HG03196 (cell line): ENCODE measurements at regions not wholly inside any gene's neighbourhood (a gene's known extent, or its start where the extent isn't known, plus 50 kb on each side); places are given as distances from the start of the nearest gene placed in this dataset.
"Not testable (repeated sequence)": the region's sequence is repeated elsewhere in the genome, so short reads cannot be mapped to it uniquely, and the experiment has no call there.

ENCODE experiments used
- ATAC-seq: cut with Tn5 transposase; IDR thresholded peaks from one replicate; pipeline ENCODE4 v1.9.1; 2021; ENCODE audit not compliant: unreplicated experiment

DNA sequence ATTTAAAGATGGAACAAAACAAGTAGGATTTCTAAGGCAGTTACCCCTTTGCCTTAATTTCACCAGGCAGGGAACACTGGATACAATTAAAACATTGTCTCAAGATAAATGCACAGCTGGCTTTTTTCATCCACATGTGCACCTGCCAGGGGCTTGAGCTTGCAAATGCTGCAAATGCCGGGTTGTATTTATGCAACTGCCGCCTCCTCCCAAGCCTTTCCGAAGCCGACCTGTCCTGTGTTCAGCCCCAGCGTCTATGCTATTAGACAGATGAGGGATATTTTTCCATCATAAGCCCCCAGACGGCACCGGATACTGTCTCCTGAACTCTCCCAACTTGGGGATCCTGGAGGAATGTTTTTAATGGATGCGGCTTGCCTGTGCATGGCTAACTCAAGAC, 251.6 kb downstream of the CRLF2 start:
- no peak for ATAC-seq

DNA sequence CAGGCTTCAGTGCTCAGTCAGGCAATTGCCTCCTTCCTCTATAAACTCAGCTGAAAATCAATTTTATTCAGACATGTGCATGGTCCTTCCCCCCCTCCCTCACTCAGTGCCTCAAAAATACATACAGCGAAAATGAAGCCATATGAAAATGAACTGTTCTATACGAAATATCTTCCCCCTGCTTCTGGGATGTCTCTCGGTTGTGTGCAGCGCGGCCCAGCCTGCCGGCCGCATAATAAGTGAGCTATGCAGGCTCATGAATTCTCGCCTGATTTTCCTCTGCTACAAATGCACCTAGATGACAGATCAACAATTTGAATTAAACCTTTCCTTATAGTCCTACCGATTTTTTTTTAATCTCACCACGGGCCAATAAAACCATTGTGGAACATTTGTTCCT, 252.9 kb downstream of the CRLF2 start:
- no peak for ATAC-seq

DNA sequence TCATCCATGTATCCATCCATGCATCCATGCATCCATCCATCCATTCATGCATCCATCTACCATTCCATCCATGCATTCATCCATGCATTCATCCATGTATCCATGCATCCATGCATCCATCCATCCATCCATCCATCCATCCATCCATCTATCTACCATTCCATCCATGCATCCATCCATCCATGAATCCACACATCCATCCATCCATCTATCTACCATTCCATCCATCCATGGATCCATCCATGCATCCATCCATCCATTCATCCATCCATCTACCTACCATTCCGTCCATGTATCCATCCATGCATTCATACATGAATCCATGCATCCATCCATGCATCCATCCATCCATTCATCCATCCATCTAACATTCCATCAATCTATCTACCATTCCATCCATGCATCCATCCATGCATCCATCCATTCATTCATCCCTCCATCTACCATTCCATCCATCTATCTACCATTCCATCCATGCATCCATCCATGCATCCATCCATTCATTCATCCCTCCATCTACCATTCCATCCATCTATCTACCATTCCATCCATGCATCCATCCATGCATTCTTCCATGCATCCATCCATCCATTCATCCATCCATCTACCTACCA, 257.2 kb downstream of the CRLF2 start:
- not testable (repeated sequence) for ATAC-seq

DNA sequence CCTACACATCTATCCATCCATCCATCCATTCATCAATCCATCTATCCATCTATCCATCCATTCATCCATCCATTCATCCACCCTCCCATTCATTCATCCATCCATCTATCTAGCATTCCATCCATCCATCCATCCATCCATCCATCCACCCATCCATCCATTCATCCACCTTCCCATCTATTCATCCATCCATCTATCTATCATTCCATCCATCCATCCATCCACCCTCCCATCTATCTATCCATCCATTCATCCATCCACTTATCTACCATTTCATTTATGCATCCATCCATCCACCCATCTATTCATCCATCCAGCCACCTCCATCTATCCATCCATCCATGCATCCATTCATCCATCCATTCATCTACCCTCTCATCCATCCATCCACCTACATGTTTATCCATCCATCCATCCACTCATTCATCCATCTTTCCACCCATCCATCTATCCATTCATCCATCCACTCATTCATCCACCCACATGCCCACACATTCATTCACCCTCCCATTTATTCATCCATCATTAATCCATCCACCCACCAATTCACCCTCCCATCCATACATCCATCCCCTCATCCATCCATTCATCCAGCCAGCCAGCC, 258.5 kb downstream of the CRLF2 start:
- ATAC-seq = no peak

DNA sequence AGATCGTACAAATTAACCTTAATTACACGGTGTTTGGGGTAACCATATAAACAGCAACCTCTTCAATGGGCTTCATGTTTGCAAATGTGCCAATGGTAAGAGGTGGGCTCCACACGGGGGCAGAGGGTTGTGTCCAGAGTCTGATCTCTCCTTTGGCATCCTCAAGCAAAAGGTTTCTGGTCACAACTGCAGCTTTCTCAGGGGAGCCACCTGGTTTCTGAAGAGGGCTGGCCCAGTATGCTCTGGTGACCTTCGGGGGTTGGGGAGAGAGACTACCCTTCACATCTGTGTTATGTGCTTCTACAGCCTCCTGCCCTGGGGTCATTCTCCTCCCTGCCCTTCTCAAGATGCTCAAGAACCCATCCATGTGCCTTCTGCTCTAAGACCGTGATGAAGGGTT, 259.6 kb downstream of the CRLF2 start:
- ATAC-seq = no peak

DNA sequence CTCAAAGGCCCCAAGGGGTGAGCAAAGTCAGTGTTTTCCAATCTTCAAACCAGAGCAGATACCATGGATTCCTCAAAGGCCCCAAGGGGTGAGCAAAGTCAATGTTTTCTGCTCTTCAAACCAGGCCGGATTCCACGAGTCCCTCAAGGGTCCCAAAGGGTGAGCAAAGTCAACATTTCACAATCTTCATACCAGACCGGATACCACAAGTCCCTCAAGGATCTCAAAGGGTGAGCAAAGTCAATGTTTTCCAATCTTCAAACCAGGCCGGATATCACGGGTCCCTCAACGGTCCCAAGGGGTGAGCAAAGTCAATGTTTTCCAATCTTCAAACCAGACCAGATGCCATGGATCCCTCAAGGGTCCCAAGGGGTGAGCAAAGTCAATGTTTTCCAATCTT, 265.2 kb downstream of the CRLF2 start:
- ATAC-seq = not testable (repeated sequence)

DNA sequence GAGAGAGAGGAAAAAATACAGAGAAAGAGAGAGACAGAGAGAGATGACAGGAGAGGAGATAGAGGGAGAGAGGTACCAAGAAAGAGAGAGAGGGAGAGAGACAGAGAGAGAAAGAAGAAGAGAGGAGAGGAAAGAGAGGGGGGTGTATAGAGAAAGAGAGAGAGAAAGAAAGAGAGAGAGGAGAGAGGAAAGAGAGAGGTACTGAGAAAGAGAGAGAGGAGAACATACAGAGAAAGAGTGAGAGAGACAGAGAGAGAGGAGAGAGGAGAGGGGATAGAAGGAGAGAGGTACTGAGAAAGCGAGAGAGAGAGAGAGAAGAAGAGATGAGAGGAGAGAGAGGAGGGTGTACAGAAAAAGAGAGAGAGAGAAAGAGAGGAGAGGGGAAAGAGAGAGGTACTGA, 269.4 kb downstream of the CRLF2 start:
- ATAC-seq = no peak

DNA sequence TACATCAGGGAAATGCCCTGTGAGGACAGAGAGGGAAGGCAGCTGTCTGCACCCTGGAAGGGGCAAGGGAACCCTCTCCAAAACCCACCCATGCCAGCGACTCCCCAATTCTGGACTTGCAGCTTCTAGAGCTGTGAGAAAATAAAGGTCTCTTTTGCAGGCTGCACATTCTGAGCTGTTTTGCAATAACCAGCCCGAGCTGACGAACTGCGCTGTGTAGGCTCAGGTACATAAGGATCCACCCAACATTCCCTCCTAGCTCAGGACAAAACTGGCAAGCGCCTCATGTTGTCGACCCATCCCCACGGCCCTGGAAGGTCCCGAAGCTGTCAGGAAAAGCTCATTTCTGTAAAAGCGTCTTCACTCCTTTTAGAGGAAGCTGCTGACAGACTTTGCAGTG, 271.8 kb downstream of the CRLF2 start:
- ATAC-seq = no peak

DNA sequence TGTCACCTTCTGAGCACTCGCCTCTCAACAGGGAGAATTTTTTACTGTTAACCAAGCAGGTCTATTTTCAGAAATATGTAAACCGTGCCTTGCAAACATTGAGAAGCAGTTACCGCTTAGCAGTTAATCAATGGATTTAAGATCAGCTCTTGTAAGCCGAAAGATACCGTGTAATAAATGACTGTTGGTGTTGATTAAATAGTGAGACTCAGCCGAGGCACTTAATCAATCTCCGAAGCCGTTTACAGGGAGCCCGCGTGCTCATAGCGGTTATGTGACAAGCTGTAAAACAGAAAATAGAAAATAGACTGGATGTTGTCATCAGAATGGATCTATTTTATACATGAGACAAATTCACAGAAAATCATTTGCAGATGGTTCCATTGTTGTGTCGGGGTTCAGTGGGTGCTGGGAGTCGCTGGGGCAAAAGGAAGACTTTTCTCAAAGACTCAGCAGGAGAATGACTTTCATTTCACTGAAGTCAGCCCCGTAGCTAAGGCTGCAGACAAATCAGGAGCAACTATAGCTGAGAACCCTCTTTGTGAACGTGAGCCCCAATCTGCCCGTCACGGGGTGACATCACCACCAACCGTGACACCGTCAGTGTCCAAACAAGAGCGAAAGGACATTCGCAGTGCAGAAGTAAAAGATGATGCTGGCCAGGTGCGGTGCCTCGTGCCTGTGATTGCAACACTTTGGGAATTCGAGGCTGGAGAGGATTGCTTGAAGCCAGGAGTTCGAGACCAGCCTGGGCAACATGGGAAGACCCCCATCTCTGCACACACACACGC, 275.3 kb downstream of the CRLF2 start:
- ATAC-seq = no peak

DNA sequence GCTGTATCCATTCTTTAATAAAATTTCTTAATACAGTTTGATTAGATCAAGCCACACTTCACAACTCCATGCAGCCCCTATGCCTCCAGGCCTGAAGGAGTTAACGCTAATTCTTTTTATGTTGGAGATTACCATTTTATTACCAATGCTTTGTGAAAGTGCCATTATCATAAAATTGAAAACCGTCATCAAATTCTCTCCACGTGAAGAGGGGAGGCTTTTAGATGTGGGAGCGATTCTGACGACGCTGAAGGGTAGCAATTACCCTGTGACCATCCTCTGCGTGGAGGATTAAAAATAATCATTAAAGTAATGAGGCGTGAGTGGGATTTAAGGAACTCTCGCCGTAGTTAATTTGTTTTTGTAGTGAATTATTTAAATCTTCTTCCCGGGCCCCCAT, 278.8 kb downstream of the CRLF2 start:
- ATAC-seq = no peak

DNA sequence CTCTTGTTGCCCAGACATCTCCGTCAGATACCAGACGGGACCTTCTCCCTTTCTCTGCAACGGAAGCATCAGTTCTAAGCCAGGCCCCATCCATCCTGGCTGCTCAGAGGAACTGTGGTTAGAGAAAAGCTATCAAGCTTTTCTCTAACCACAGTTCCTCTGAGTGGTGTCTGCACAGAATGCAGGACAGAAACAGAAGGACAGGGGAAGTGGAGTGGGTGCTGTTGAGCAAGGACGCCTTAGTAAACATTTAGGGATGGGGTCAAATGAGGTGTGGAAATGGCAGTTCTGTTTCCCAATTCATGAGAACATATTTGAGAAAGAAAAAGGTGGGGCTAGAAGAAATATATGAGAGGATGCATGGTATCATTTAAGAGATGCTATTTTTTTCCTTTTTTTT, 283.8 kb downstream of the CRLF2 start:
- no peak for ATAC-seq

DNA sequence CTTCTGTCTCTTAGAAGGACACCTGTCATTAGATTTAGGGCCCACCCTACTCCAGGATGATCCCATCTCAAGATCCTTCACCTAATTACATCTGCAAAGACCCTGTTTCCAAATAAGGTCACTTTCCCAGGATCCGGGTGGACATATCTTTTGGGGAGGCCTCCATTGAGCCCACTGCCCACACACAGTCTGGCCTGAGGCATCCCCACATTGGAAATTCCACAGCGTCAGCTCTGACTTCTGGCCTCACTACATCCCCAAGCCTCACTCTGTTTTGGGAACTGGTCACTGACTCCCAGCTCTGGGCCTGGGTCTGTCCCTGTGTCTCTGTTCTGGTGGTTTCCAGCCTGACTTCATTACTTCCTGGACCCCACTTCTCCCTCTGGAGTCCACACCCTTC, 285.5 kb downstream of the CRLF2 start:
- no peak for ATAC-seq

DNA sequence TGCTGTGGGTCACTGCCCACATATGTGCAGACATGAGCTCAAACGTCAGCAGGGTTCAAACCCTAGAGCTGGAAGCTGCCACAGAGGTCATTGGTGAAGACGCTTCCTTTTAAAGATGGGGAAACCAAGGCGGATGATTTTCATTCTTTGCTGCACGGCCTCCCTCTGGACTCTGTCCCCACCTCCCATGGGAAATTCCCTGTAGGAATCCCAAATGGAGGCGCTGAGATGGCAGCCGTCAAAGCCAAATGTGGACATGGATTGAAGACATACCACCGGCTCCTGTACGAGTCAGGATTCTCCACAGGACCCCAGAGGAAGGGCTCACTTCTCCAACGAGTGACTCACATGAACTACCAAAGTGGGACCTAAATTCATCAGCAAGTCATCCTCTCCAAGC, 286.4 kb downstream of the CRLF2 start:
- no peak for ATAC-seq

DNA sequence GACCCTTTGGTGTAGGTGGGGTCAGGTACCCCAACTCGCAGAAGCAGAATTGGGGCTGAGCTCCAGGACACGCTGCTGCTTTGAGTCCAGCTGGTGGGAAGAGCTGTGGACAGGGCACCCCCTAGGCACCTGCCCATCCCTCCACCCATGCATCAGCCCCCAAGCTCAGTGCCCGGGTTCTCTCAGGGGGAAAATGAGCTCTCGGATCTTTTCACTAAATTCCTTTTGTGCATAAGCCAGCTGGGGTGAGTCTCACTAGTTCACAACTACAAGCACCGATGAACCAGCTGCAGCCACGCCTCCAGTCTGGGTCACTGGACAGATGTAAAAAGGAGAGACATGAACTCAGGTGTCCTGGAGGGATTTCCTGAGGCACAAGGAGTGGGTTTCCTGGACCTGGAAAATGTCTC, 286.8 kb downstream of the CRLF2 start:
- ATAC-seq = no peak

DNA sequence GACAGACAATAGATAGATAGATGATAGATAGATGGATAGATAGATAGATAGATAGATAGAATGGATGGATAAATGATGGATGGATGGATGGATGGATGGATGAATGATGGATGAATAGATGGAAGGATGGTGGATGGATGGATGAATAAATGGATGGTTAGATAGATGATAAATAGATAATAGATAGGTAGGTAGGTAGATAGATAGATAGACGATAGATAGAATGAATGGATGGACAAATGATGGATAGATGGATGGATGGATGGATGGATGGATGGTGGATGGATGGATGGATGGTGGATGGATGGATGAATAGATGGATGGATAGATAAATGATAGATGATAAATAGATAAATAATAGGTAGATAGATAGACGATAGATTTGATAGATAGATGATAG, 287.4 kb downstream of the CRLF2 start:
- no peak for ATAC-seq

DNA sequence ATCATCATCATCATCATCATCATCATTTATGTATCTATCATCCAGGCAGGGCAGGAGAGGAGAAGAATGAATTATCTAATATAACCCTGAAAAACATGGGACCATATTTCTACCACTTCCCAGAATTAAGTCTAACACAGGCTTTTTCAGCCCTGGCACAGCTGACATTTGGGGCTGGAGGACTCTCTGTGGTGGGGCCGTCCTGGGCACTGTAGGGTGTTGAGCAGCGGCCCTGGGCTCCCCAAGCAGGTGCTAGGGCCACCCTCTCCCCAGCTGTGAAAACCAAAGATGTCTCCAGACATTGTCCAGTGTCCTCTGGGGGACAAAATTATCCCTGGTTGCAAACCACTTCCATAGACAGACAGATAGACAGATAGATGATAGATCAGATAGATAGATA, 288.4 kb downstream of the CRLF2 start:
- ATAC-seq = no peak

DNA sequence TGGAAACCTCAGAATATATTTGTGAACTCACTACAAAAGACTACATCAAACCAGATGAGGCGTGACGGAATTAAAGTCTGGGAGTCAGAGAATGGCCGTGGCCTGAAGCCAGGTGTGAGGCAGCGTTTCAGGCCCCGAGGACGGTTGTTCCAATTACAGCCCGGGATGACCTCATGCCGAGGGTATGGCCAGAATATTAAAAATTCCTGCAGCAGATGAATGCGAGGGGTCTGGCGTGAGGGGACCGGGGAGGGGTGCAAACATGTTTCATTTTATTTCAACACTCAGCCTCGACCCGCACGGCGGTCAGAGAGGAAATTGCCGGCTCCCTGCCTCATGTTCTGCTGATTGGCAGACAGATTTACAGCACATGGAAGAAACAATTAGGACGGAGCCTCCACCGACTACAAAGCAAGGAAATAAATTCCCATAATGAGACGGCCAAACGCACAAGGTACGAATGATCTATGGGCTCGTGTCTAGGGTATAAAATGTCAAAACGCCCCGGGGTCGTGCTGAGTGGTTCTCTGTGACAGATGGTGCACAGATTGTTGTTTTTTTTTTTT, 289.7 kb downstream of the SHOX start:
- ATAC-seq = no peak

DNA sequence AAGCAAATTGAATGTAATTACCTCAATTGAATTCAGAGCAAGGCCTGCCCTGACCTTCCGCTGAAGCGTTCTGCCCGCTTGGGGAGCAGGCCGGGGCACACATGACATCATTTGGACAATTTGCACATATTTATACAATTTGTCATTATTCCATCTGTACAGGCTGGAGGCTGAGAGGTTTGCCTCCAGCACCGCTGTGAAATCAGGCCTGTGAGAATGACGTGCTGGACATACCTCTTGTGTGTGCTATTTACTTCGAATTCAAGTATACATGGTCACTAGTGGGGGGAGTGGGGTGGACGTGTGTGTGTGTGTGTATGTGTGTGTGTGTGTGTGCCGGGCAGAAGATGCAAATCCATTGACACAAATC, 285.6 kb downstream of the SHOX start:
- no peak for ATAC-seq

DNA sequence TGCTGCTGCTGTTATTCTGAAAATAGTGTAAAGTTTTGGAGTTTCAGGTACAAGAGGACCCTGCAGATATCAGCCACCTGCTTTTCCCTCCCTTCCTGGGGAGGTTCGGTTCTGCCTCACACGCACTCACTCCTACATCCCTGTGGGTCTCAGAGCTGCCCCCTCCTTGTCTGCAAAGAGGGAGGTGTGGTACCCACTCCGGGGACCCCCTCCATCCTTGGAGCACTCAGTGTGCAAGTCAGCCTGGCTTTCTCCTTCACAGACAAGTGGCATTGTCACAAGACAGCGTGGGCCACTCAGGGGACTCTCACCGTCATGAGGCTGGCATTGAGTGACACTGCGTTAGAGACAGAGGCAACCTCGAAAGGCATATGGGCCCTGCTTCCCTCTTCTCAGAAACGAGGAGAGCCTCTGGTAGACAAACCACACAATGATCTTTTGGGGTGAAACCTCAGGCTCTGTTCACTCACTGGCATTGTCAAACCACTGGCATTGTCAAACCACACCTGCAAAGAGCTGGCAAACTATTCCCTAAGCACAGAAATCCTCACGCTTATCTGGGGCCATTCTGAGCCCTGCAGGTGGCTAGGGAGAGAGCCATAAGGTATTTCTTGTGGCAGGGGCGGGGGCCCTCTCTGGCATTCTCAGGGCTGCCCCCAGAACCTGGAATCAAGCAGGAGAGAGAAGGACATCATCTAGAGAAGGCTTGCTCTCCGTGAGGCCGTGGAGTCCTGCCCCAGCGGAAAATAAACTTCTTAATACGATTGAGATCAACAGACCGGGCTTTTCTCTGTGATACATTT, 285.0 kb downstream of the SHOX start:
- ATAC-seq = no peak

DNA sequence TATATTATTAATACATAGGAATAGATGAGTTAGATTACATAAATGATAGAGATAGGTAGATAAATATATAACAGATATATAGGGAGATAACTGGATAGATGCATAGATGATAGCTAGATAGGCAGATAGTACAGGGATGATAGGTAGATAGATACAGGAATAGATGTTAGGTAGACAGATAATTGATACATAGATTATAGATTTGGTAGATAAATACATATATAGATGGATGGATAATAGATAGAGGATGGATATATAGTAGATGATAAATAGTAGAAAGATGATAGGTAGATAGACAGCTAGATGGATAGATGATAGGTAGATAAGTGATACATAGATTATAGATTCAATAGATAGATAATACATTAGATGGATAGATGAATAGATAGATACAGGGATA, 283.6 kb downstream of the SHOX start:
- no peak for ATAC-seq

DNA sequence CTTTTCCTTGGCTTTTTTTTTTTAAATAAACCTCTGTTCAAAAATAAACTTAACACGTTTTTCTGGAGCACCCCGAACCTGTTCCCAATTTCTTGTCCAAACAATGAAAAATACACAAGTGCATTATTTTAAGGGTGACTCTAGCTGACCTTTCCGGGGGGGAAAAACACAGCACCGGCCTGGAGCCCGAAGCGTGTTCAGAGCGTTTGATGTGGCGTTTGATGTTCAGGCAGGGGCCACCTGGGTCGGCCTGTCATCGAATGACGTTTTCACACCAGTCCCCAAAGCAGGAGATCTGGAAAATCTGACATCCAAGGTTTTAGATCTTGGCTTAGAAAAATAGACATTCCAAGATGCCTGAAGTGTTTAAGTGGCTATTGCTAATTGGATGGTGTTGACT, 282.1 kb downstream of the SHOX start:
- no peak for ATAC-seq
